Gastroesophageal sphincter (tissue), 3 donors: ENCODE measurements at regions not wholly inside any gene's neighbourhood (a gene's known extent, or its start where the extent isn't known, plus 50 kb on each side); places are given as distances from the start of the nearest gene placed in this dataset.

Experiments
- POLR2A ChIP-seq, 2 donors: fragments of 450-650 bp; IDR thresholded peaks; one replicate each; pipeline ENCODE4 v1.6.1; 2017; ENCODE audit warnings: antibody characterized with exemption in 2 of 2, mild to moderate bottlenecking in 2 of 2, moderate library complexity in 1 of 2
- TF ChIP-seq, protein P1 (sequence below), 4 experiments: fragments of 200-600 bp in 2 of 4; fragments of 450-650 bp in 2 of 4; sonication (generic) in 1 of 4; IDR thresholded peaks; one replicate each; pipeline ENCODE4 v1.5.1; 2017 to 2019; ENCODE audit warnings: antibody characterized with exemption in 4 of 4, mild to moderate bottlenecking in 2 of 4, moderate library complexity in 2 of 4

- TF ChIP-seq, protein P1, sequence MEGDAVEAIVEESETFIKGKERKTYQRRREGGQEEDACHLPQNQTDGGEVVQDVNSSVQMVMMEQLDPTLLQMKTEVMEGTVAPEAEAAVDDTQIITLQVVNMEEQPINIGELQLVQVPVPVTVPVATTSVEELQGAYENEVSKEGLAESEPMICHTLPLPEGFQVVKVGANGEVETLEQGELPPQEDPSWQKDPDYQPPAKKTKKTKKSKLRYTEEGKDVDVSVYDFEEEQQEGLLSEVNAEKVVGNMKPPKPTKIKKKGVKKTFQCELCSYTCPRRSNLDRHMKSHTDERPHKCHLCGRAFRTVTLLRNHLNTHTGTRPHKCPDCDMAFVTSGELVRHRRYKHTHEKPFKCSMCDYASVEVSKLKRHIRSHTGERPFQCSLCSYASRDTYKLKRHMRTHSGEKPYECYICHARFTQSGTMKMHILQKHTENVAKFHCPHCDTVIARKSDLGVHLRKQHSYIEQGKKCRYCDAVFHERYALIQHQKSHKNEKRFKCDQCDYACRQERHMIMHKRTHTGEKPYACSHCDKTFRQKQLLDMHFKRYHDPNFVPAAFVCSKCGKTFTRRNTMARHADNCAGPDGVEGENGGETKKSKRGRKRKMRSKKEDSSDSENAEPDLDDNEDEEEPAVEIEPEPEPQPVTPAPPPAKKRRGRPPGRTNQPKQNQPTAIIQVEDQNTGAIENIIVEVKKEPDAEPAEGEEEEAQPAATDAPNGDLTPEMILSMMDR (IDR thresholded peaks at IDR 0.05) = no peak
- no peak for TF ChIP-seq POLR2A (IDR thresholded peaks at IDR 0.05)
These were observed 169.4 kb upstream of the GRB10 start for GRCh38 chr7:50952120-50952519.
